GM21737 (cell line): ENCODE measurements at regions not wholly inside any gene's neighbourhood (a gene's known extent, or its start where the extent isn't known, plus 50 kb on each side); places are given as distances from the start of the nearest gene placed in this dataset.

Experiments used
- ATAC-seq: cut with Tn5 transposase; IDR thresholded peaks from one replicate; pipeline ENCODE4 v1.9.1; 2021; ENCODE audit warnings: mild to moderate bottlenecking, moderate library complexity; ENCODE audit not compliant: unreplicated experiment

GRCh38 chr5:11962122-11962521 lies 57.9 kb upstream of the CTNND2 start:
- ATAC-seq: no peak

DNA sequence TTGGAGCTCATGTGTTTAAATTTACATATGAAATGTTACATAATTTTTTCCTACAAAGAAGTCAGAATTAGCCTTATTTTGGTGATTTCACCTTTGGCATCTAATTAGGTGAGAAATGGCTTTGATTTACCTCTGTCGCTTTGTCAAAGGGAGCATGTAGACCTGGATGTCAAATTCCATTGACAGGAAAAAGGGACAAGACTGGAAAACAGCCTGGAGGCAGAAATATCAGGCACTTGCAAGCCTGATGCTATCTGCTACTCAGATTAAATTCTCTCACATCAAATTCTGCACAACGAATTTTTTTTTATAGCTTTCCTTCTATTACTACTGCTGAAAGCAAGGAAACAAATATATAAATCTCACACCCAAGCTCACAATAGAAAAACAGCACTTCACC lies 54.1 kb upstream of the CTNND2 start:
- no peak for ATAC-seq

DNA sequence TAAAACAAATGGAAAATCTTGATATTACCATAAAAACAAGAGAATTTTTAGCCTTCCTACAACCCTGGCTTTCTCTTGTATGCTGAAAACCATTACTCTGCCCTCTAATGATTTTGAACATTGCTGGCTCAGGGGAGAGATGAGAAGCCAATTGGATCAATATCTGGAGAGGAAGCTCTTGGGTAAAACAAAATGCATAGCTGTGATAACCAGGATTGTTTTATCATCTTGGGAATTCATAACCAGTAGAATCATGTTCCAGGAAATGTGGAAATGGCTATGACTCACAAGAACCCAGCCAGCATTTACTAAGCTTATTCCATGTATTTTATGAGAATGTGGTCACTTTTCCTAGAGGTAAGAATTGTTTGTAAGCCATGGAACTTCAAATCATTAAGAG lies 51.1 kb upstream of the CTNND2 start:
- no peak for ATAC-seq
